OCI-LY1 (cell line): ENCODE measurements at regions not wholly inside any gene's neighbourhood (a gene's known extent, or its start where the extent isn't known, plus 50 kb on each side); places are given as distances from the start of the nearest gene placed in this dataset.

Experiments used
- H2AFZ ChIP-seq: fragments of 200-600 bp; sonication (generic), shearing (Covaris generic); 2 replicates; pipeline ENCODE4 v1.6.0; 2014; ENCODE audit warnings: antibody characterized with exemption, mild to moderate bottlenecking, low read length
- H3F3A ChIP-seq: fragments of 200-600 bp; sonication (generic), shearing (Covaris generic); 2 replicates; pipeline ENCODE4 v1.6.0; 2014; ENCODE audit warnings: mild to moderate bottlenecking, antibody characterized with exemption, low read length, moderate library complexity; ENCODE audit not compliant: insufficient read depth
- H3K27ac ChIP-seq: fragments of 200-600 bp; sonication (generic); 2 replicates; pipeline ENCODE4 v1.5.1; 2014; ENCODE audit warnings: low read length, mixed run types, mild to moderate bottlenecking, low read depth; ENCODE audit not compliant: poor library complexity, severe bottlenecking
- H3K27me3 ChIP-seq: fragments of 200-600 bp; sonication (generic); 2 replicates; pipeline ENCODE4 v1.6.0; 2014; ENCODE audit warnings: antibody characterized with exemption, mild to moderate bottlenecking, low read length, moderate library complexity; ENCODE audit not compliant: insufficient read depth
- H3K36me3 ChIP-seq: fragments of 200-600 bp; sonication (generic); 2 replicates; pipeline ENCODE4 v1.6.1; 2014; ENCODE audit warnings: mild to moderate bottlenecking, antibody characterized with exemption, low read length, moderate library complexity, mixed read lengths; ENCODE audit not compliant: insufficient read depth
- H3K4me1 ChIP-seq: fragments of 200-600 bp; sonication (generic); 2 replicates; pipeline ENCODE4 v1.5.1; 2014; ENCODE audit warnings: mild to moderate bottlenecking, low read length, moderate library complexity; ENCODE audit not compliant: insufficient read depth, severe bottlenecking
- H3K4me2 ChIP-seq: fragments of 200-600 bp; sonication (generic), shearing (Covaris generic); 2 replicates; pipeline ENCODE4 v1.6.1; 2014; ENCODE audit warnings: low read length
- H3K4me3 ChIP-seq: fragments of 200-600 bp; sonication (generic); 2 replicates; pipeline ENCODE4 v1.5.1; 2014; ENCODE audit warnings: low read length, low read depth, mild to moderate bottlenecking, mixed read lengths; ENCODE audit not compliant: poor library complexity, severe bottlenecking
- H3K79me2 ChIP-seq: fragments of 200-600 bp; shearing (Covaris generic); 2 replicates; pipeline ENCODE4 v1.6.1; 2016; ENCODE audit warnings: mixed run types, low read length, mixed read lengths; ENCODE audit not compliant: insufficient read depth
- H3K9ac ChIP-seq: fragments of 200-600 bp; sonication (generic), shearing (Covaris generic); 2 replicates; pipeline ENCODE4 v1.6.1; 2014; ENCODE audit warnings: mild to moderate bottlenecking, low read length, mixed read lengths
- H3K9me2 ChIP-seq: fragments of 200-600 bp; sonication (generic), shearing (Covaris generic); 2 replicates; pipeline ENCODE4 v1.6.1; 2014; ENCODE audit warnings: low read depth, mild to moderate bottlenecking, low read length, mixed read lengths
- H3K9me3 ChIP-seq: fragments of 200-600 bp; shearing (Covaris generic); 2 replicates; pipeline ENCODE4 v1.6.1; 2014; ENCODE audit warnings: low read length, mixed read lengths
- H4K20me1 ChIP-seq: fragments of 200-600 bp; sonication (generic), shearing (Covaris generic); 2 replicates; pipeline ENCODE4 v1.6.0; 2016; ENCODE audit warnings: mild to moderate bottlenecking, low read length; ENCODE audit not compliant: insufficient read depth
- EZH2 ChIP-seq: fragments of 200-600 bp; sonication (generic), shearing (Covaris generic); IDR thresholded peaks from 2 replicates; pipeline ENCODE4 v1.8.0; 2017; ENCODE audit warnings: borderline replicate concordance, mixed run types, mild to moderate bottlenecking, antibody characterized with exemption, low read length, moderate library complexity, mixed read lengths
- TF ChIP-seq, protein P1 (sequence below): fragments of 200-600 bp; sonication (generic), shearing (Covaris generic); IDR thresholded peaks from 2 replicates; pipeline ENCODE4 v1.5.1; 2017; ENCODE audit warnings: mild to moderate bottlenecking, antibody characterized with exemption, low read length, moderate library complexity, mixed read lengths

DNA sequence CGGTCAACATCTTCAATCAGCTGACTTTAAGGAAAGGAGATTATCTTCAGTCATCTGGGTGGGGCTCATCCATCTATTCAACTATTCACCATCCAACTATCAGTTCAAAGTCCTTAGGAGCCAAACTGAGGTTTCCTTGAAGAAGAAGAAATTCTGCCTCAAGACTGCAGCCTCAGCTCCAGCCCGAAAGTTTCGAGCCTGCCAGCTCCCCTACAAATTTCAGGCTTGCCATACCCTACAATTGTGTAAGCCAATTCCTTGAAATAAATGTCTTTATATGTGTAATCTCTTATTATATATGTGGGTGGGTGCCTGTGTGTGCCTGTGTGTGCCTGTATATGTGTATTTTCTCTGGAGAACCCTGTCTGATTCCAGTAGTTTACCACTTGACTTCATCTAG lies 447.8 kb downstream of the INHBA start:
- Histone ChIP-seq H3K4me3 (no peak overlapping the region), H3K9ac (no peak overlapping the region), H3K27ac (no peak overlapping the region), H3K9me3 (no peaks in the 10 kb centered on the region), H3K9me2 (no peaks in the 10 kb centered on the region), H3K4me2 (no peak overlapping the region), H3K4me1 (no peaks in the 10 kb centered on the region), H4K20me1 (no peaks in the 10 kb centered on the region), H3K79me2 (no peaks in the 10 kb centered on the region), H3K36me3 (no peaks in the 10 kb centered on the region), H3K27me3 (no peaks in the 10 kb centered on the region), H2AFZ (no peak overlapping the region), H3F3A (no peaks in the 10 kb centered on the region)
- TF ChIP-seq, protein P1, sequence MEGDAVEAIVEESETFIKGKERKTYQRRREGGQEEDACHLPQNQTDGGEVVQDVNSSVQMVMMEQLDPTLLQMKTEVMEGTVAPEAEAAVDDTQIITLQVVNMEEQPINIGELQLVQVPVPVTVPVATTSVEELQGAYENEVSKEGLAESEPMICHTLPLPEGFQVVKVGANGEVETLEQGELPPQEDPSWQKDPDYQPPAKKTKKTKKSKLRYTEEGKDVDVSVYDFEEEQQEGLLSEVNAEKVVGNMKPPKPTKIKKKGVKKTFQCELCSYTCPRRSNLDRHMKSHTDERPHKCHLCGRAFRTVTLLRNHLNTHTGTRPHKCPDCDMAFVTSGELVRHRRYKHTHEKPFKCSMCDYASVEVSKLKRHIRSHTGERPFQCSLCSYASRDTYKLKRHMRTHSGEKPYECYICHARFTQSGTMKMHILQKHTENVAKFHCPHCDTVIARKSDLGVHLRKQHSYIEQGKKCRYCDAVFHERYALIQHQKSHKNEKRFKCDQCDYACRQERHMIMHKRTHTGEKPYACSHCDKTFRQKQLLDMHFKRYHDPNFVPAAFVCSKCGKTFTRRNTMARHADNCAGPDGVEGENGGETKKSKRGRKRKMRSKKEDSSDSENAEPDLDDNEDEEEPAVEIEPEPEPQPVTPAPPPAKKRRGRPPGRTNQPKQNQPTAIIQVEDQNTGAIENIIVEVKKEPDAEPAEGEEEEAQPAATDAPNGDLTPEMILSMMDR: no peak
- TF ChIP-seq EZH2: no peak

DNA sequence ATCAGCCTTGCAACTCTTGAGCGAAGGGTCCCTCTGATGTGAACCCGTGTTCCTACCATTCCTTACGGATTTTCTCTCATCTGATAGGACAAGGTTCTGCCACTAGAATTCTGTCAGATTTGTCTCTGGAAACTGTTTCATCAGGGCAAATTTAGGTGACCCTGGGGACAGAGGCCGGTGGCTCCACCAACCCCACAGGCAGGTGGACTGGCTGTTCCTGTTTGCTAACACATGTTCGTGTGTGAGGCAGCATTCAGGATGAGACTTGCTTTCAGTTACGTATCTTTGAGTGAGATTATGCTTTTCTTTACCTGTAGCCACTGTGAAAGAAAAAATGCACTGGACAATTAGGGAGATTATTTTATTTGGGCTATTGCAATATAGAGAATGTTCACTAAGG lies 449.9 kb downstream of the INHBA start:
- Histone ChIP-seq H3K9ac (no peak overlapping the region), H3K4me3 (no peak overlapping the region), H3K27me3 (no peaks in the 10 kb centered on the region), H3K79me2 (no peaks in the 10 kb centered on the region), H3K4me1 (no peaks in the 10 kb centered on the region), H3K36me3 (no peaks in the 10 kb centered on the region), H3K9me3 (no peaks in the 10 kb centered on the region), H3F3A (no peaks in the 10 kb centered on the region), H3K27ac (no peak overlapping the region), H3K4me2 (no peak overlapping the region), H2AFZ (no peak overlapping the region), H4K20me1 (no peaks in the 10 kb centered on the region), H3K9me2 (no peaks in the 10 kb centered on the region)
- no peak for TF ChIP-seq EZH2
- TF ChIP-seq, protein P1: no peak

DNA sequence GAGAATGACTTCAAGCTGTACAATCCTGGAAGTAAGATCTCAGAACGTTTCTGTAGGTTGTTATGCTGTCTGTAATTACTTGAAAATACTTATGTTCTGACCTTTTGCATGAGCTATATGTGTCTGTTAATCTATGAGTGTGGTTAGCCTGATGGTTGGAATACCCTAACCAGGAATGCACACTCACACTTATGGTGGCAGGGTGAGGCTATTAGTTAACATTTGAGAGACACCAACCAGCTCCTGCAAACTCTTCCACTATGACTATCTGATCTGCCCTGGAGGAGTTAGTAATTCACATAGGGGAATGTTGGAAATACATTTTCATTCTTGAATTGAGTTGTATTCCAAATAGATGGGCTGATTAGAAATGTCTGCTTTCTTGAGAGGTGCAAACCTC lies 450.3 kb downstream of the INHBA start:
- no peak overlapping the region for H2AFZ ChIP-seq
- H3K4me1 ChIP-seq: no peaks in the 10 kb centered on the region
- no peak overlapping the region for H3K9ac ChIP-seq
- no peaks in the 10 kb centered on the region for H3K9me3 ChIP-seq
- H3K36me3 ChIP-seq: no peaks in the 10 kb centered on the region
- H3K4me2 ChIP-seq: no peak overlapping the region
- no peaks in the 10 kb centered on the region for H4K20me1 ChIP-seq
- no peak overlapping the region for H3K27ac ChIP-seq
- H3K9me2 ChIP-seq: no peaks in the 10 kb centered on the region
- no peaks in the 10 kb centered on the region for H3F3A ChIP-seq
- TF ChIP-seq, protein P1: no peak
- TF ChIP-seq EZH2: no peak
- no peaks in the 10 kb centered on the region for H3K27me3 ChIP-seq
- H3K79me2 ChIP-seq: no peaks in the 10 kb centered on the region
- no peak overlapping the region for H3K4me3 ChIP-seq
